Endothelial cell of umbilical vein (primary cell): ENCODE measurements at regions not wholly inside any gene's neighbourhood (a gene's known extent, or its start where the extent isn't known, plus 50 kb on each side); places are given as distances from the start of the nearest gene placed in this dataset.

ENCODE experiments used
- BruUV-seq: library from RNA; stranded (reverse); fragments of 400-500 nt; replicated peaks from 2 replicates; lab custom pipeline; 2021; lab: Mats Ljungman, UMichigan
- CTCF ChIA-PET: fragments of 300-600, 350-600 bp; sonication (Branson Sonifier 250); formaldehyde crosslinking; loops from one replicate; lab custom pipeline; 2021; ENCODE audit warnings: antibody characterized with exemption, inconsistent platforms; lab: Charles Lee
- POLR2A ChIA-PET: fragments of 300-600, 350-600 bp; sonication (Branson Sonifier 250); formaldehyde crosslinking; loops from one replicate; lab custom pipeline; 2021; ENCODE audit warnings: antibody characterized with exemption, inconsistent platforms; lab: Charles Lee
- DNase-seq: peaks from one replicate; pipeline ENCODE4 v3.0.0-alpha.2; 2011; ENCODE audit warnings: low read depth, low spot score
- FAIRE-seq: peaks from 2 replicates; lab custom pipeline; 2011; peaks lifted over from hg19 to GRCh38; lab: Jason Lieb, UNC
- H2AFZ ChIP-seq: 2 replicates; pipeline ENCODE4 v1.6.0; 2012; ENCODE audit warnings: low read depth, low read length, control low read depth, inconsistent platforms
- H3K27ac ChIP-seq: 2 replicates; pipeline ENCODE4 v1.5.1; 2011; ENCODE audit warnings: low read depth, mild to moderate bottlenecking, control low read depth, low read length, moderate library complexity; ENCODE audit not compliant: insufficient read depth
- H3K27me3 ChIP-seq, 2 experiments: 2 replicates each; pipeline versions ENCODE4 v1.6.0 to v1.6.1; 2011; ENCODE audit warnings: low read length in 2 of 2, mixed read lengths in 1 of 2; ENCODE audit not compliant: control insufficient read depth in 2 of 2, insufficient read depth in 2 of 2
- H3K36me3 ChIP-seq, 2 experiments: 2 replicates in 1 of 2; 3 replicates in 1 of 2; pipeline ENCODE4 v1.5.1; 2011; ENCODE audit warnings: low read length in 2 of 2, mild to moderate bottlenecking in 1 of 2, moderate library complexity in 1 of 2; ENCODE audit not compliant: control insufficient read depth in 2 of 2, insufficient read depth in 2 of 2; ENCODE audit errors: extremely low read depth in 1 of 2
- H3K4me1 ChIP-seq: 3 replicates; pipeline ENCODE4 v1.5.1; 2011; ENCODE audit warnings: mild to moderate bottlenecking, low read length; ENCODE audit not compliant: control insufficient read depth, insufficient read depth; ENCODE audit errors: extremely low read depth
- H3K4me2 ChIP-seq: 2 replicates; pipeline ENCODE4 v1.6.1; 2011; ENCODE audit warnings: low read length, control low read depth, mixed read lengths; ENCODE audit not compliant: insufficient read depth
- H3K4me3 ChIP-seq, 3 experiments: fragments of 200-600 bp in 1 of 3; sonication (generic), shearing (Covaris generic) in 1 of 3; replicated peaks in 1 of 3; 2 replicates each; pipeline ENCODE4 v1.5.1; 2011 to 2016; ENCODE audit warnings: control low read depth in 3 of 3, low read length in 3 of 3, mild to moderate bottlenecking in 2 of 3, inconsistent platforms in 1 of 3, low read depth in 1 of 3, moderate library complexity in 1 of 3; ENCODE audit not compliant: insufficient read depth in 1 of 3
- H3K79me2 ChIP-seq: 2 replicates; pipeline ENCODE4 v1.6.0; 2012; ENCODE audit warnings: low read length, inconsistent platforms; ENCODE audit not compliant: control insufficient read depth, insufficient read depth
- H3K9ac ChIP-seq: replicated peaks from 2 replicates; pipeline ENCODE3; 2011; ENCODE audit warnings: low read length, control low read depth; ENCODE audit not compliant: insufficient read depth; ENCODE audit errors: extremely low read depth
- H3K9me1 ChIP-seq: replicated peaks from 3 replicates; pipeline ENCODE4 v1.6.0; 2011; ENCODE audit warnings: mild to moderate bottlenecking, low read length; ENCODE audit not compliant: control insufficient read depth, insufficient read depth; ENCODE audit errors: extremely low read depth
- H3K9me3 ChIP-seq: replicated peaks from 2 replicates; pipeline ENCODE4 v1.5.1; 2012; ENCODE audit warnings: low read length, inconsistent platforms; ENCODE audit not compliant: control insufficient read depth, insufficient read depth
- H4K20me1 ChIP-seq: replicated peaks from 2 replicates; pipeline ENCODE3; 2011; ENCODE audit warnings: mild to moderate bottlenecking, low read length; ENCODE audit not compliant: control insufficient read depth, insufficient read depth; ENCODE audit errors: extremely low read depth
- EZH2 ChIP-seq: IDR thresholded peaks from 2 replicates; pipeline ENCODE4 v1.6.1; 2012; ENCODE audit warnings: borderline replicate concordance, low read depth, mild to moderate bottlenecking, moderate library complexity, low read length, inconsistent platforms; ENCODE audit not compliant: severe bottlenecking
- FOS ChIP-seq: IDR thresholded peaks from 2 replicates; pipeline ENCODE4 v1.6.1; 2011; ENCODE audit warnings: mild to moderate bottlenecking, low read length, moderate library complexity, borderline replicate concordance; ENCODE audit not compliant: insufficient read depth
- GATA2 ChIP-seq: IDR thresholded peaks from 2 replicates; pipeline ENCODE4 v1.7.0; 2011; ENCODE audit warnings: low read depth, mild to moderate bottlenecking, moderate library complexity, mixed read lengths, low read length; ENCODE audit not compliant: insufficient read length, insufficient read depth
- JUN ChIP-seq: IDR thresholded peaks from 2 replicates; pipeline ENCODE4 v1.6.1; 2011; ENCODE audit warnings: borderline replicate concordance, low read depth; ENCODE audit not compliant: insufficient read length, insufficient read depth
- MAX ChIP-seq: IDR thresholded peaks from 2 replicates; pipeline ENCODE4 v1.6.1; 2011; ENCODE audit not compliant: insufficient read depth, insufficient read length
- MYC ChIP-seq: IDR thresholded peaks from one replicate; pipeline ENCODE4 v1.6.1; 2011; ENCODE audit warnings: mild to moderate bottlenecking, low read depth, low read length
- POLR2A ChIP-seq: IDR thresholded peaks from 2 replicates; pipeline ENCODE4 v1.6.1; 2012; ENCODE audit warnings: low read depth, mild to moderate bottlenecking, control low read depth, low read length
- POLR2AphosphoS5 ChIP-seq: IDR thresholded peaks from 2 replicates; pipeline ENCODE4 v1.6.1; 2012; ENCODE audit warnings: low read depth, mild to moderate bottlenecking, control low read depth, low read length, moderate library complexity; ENCODE audit not compliant: insufficient read depth
- dilution Hi-C: fragments of 300-500 bp; cut with MboI; formaldehyde crosslinking; loops from one replicate; pipeline ENCODE4 v1.15.0; 2019; ENCODE audit warnings: low sequenced_read_pairs; ENCODE audit not compliant: extremely low pct_ligation_motif_present
- intact Hi-C: fragments of 100-400 bp; cut with micrococcal nuclease; formaldehyde crosslinking; loops from one replicate; pipeline ENCODE4 v1.10.0; 2022
- TF ChIP-seq, protein P1 (sequence below), 2 donors: IDR thresholded peaks; 1 replicate in 1 of 2; 2 replicates in 1 of 2; pipeline ENCODE4 v1.5.1; 2011; ENCODE audit warnings: low read length in 2 of 2, mild to moderate bottlenecking in 2 of 2, moderate library complexity in 2 of 2, control low read depth in 1 of 2, inconsistent platforms in 1 of 2, low read depth in 1 of 2; ENCODE audit not compliant: insufficient read depth in 1 of 2; ENCODE audit errors: extremely low read depth in 1 of 2

DNA sequence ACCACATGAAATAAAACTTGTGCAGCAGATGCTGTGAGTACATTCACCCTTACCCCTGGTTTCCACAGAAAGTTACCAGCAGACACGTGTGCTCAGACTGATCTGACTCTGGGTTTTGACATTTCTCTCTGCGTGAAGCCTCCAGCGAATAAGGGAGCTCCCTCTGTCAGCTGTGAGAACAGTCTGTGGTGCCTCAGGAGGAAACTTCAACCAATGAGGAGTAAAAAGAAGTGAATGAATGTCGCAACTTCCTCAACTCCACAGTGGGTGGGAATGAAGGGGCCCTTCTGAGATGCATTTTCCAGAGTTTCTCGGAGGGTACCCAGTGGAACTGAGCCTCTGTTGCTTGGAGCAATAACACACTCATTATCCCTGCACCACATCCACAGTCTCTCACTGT lies 743.4 kb downstream of the TNS3 start:
- Histone ChIP-seq H3K27ac (no peak overlapping the region), H3K9me1 (no peaks in the 10 kb centered on the region), H2AFZ (no peak overlapping the region), H3K79me2 (no peaks in the 10 kb centered on the region), H3K9me3 (no peaks in the 10 kb centered on the region), H3K9ac (no peak overlapping the region), H3K4me2 (no peak overlapping the region), H3K27me3 (no peaks in the 10 kb centered on the region), H3K4me3 (no peak overlapping the region), H3K36me3 (no peaks in the 10 kb centered on the region), H3K4me1 (peaks cover 4% of the 10 kb centered on the region), H4K20me1 (no peaks in the 10 kb centered on the region)
- BruUV-seq = no TSS peak
- TF ChIP-seq GATA2 (no peak), EZH2 (no peak), MAX (no peak), POLR2AphosphoS5 (no peak), MYC (no peak), FOS (no peak), POLR2A (no peak), JUN (no peak)
- TF ChIP-seq, protein P1, sequence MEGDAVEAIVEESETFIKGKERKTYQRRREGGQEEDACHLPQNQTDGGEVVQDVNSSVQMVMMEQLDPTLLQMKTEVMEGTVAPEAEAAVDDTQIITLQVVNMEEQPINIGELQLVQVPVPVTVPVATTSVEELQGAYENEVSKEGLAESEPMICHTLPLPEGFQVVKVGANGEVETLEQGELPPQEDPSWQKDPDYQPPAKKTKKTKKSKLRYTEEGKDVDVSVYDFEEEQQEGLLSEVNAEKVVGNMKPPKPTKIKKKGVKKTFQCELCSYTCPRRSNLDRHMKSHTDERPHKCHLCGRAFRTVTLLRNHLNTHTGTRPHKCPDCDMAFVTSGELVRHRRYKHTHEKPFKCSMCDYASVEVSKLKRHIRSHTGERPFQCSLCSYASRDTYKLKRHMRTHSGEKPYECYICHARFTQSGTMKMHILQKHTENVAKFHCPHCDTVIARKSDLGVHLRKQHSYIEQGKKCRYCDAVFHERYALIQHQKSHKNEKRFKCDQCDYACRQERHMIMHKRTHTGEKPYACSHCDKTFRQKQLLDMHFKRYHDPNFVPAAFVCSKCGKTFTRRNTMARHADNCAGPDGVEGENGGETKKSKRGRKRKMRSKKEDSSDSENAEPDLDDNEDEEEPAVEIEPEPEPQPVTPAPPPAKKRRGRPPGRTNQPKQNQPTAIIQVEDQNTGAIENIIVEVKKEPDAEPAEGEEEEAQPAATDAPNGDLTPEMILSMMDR (IDR thresholded peaks at IDR 0.05; ENCODE audit: extremely low read depth in 1 of 2, insufficient read depth in 1 of 2, low read depth in 1 of 2, low read length in 2 of 2) = no peak
- intact Hi-C loops (loop anchor here (2.0 kb wide), 1 partner anchor 54 kb away; no protein-coding TSS in a partner anchor), dilution Hi-C loops (no loop called here)
- FAIRE-seq (no peak), DNase-seq (no peak)
- CTCF ChIA-PET = no interaction called here
- POLR2A ChIA-PET = no interaction called here
